ENCODE measurements at regions not wholly inside any gene's neighbourhood (a gene's known extent, or its start where the extent isn't known, plus 50 kb on each side); places are given as distances from the start of the nearest gene placed in this dataset.

DNA sequence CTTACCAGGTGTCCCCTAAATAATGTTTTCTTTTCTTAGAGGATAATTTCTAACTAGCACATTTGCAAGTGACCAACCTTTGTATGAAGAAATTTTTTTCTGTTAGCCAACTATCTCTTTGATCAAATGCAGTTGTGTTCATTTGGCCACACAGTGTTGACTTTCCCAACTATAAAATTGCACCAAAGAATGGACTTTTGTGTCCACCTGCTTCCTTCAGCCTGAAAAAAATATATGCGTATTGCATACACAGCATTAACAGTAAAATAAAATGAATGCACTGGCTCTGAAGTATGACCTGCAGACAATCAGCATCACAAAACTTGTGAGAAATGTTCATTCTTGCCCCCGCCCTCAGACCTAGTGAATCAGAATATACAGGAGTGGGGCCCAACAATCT, 342.0 kb downstream of the SEC23A start:
- no peak for DNase-seq

- DNase-seq, result no peak
Measured at GRCh38 chr14:38758661-38759060, 344.4 kb downstream of the SEC23A start.

GRCh38 chr14:38755036-38755435, 348.0 kb downstream of the SEC23A start:
- DNase-seq, result no peak

GRCh38 chr14:38752750-38753149, 350.3 kb downstream of the SEC23A start:
- no peak for DNase-seq

DNA sequence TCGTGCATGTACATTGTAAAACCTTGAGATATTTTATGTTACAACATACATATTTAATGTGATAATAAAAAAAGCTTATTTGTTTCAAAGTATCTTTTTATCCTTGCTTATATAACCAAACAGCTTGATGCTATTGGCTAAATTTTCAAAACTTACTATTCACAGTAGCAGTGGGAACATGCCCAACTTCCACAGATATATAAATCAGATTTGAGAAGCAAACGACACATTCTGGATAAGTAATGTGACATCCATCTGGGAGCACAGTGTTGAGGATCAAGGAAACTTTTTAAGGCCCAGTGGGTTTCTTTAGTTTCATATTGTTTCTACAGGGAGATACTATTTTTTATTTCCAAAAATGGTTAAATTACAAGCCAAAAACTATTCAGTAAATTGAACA, 350.7 kb downstream of the SEC23A start:
- DNase-seq, result no peak

- no peak for DNase-seq
Measured at GRCh38 chr14:38751459-38751858, 351.6 kb downstream of the SEC23A start.

GRCh38 chr14:38749936-38750335, 353.1 kb downstream of the SEC23A start:
- DNase-seq, result no peak

- no peak for DNase-seq
Measured at GRCh38 chr14:38745861-38746260, 357.2 kb downstream of the SEC23A start.

DNA sequence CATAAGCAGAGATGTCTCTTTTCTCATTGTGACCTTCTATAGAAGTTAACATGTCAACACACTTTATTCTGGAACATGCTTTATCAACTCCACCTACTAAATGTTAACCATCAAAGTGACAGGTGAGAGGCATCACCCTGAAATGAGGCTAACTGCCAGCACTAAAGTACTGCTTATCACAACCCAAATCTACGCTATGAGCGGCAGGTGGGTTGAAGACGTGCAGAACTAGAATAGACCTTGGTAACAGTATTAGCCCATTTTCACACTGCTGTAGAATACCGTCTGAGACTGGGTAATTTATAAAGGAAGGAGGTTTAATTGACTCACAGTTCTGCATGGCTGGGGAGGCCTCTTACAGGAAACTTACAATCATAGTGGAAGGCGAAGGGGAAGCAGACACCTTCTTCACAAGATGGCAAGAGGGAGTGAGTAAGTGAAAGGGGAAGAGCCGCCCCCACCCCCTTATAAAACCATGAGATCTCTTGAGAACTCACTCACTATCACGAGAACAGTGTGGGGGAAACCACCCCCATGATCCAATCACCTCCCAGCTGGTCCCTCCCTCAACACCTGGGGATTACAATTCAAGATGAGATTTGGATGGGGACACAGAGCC, 359.0 kb downstream of the SEC23A start:
- no peak for DNase-seq

GRCh38 chr14:38737686-38738407, 365.2 kb downstream of the SEC23A start:
- no peak for DNase-seq

GRCh38 chr14:38735005-38735404, 368.0 kb downstream of the SEC23A start:
- DNase-seq, result no peak

DNA sequence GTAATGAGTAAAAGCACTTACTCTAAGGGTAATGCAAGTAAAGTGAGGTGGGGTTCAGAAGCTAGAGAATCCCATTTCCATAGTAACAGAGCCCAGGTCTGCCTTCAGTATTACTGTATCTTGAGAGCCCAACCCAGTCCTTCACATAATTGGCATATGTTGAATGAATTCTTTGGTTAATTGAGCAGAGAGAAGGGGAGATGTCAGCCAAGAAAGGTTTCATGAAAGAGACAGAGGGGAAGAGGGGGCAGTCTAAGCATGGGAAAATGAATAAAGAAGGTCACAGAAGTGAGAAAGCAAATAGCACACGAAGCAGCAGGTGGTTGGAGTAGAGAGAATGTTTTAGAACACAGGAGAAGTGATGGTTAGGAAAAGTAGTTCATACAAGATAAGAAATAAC, 371.1 kb downstream of the SEC23A start:
- DNase-seq, result no peak

- DNase-seq, result no peak
Measured at GRCh38 chr14:38730420-38730819, 372.6 kb downstream of the SEC23A start.

DNA sequence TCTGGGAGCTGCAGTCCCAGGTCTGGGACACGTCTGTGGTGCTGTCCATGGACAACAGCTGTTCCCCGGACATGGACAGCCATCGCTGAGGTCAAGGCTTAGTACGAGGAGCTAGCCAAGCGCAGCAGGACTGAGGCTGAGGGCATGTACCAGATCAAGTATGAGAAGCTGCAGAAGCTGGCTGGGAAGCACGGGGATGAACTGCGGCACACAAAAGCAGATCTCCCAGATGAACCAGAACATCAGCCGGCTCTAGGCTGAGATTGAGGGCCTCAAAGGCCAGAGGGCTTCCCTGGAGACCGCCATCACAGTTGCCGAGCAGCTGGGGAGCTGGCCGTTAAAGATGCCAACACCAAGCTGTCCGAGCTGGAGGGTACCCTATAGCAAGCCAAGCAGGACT, 375.3 kb downstream of the SEC23A start:
- DNase-seq, result no peak

DNA sequence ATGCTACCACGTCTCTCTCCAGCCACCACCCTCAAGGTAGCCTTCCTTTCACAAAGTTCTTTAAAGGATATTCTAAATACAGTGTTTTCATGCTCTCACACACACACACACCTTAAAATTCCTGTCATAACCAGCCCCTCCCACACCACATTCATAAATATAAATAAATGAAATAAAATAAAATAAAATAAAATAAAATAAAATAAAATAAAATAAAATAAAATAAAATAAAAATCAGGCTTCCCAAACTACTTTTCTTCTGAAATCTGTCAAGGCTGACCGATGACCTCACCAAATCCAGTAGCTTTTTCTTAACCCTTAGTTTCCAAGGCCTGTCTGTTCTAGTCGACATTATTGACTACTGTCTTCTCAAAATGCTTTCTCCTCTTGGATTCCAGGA, 378.4 kb downstream of the SEC23A start:
- DNase-seq, result no peak

GRCh38 chr14:38723959-38724358, 379.1 kb downstream of the SEC23A start:
- no peak for DNase-seq

DNA sequence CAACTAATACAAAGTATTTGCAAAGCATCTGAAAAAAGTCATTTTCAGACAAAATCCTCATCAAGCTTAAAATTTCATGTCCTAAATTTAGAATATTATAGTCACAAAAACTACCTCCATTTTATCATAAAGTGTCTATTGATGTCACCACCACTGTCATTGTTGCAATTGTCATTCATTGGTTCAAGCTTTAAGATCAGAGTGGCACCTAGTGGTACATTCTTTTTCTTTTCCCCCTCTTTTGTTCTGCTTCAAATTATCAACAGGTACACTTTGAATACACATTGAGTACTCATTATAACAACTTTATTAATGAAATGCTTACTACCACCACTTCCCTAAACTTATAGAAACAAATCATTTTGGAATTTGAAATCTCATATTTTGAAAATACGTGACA, 379.8 kb downstream of the SEC23A start:
- no peak for DNase-seq

GRCh38 chr14:38721822-38722431, 381.1 kb downstream of the SEC23A start:
- DNase-seq, result peak; percentile 11

DNA sequence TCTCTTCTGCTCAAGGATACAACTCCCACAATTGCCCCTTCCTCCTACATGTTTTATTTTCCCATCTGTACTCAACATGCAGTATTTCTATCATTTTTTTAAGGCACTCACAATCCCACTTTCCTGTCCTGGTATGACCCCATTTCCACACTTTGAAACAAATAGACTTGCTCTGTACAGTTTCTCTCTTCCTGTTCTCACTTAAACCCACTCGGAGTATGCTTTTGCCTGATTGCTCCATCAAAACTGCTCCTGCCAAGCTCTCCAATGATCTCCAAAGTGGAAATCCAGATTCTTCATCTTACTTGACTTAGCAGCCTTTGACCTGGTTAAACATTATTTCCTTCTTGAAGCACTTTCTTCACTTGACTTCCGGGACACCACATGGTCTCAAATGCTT, 384.5 kb downstream of the SEC23A start:
- no peak for DNase-seq

DNA sequence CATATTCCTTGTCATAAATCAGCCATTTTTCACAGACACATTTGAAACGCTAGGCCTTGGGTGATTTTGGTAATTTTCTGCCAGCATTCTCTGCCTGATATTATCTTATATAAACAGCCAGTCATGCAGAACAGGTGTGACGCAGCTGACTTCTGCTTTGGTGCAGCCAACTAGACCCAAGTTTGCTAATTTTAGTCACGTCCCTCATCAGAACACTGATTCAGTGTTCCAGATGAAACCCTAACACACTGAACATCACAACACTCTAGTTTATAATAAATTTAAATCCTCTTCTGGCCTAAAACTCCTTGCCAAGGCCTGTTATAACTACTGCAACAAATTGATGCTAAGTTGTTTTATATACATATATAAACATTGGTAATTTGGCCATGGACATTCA, 386.1 kb downstream of the SEC23A start:
- DNase-seq, result no peak

DNA sequence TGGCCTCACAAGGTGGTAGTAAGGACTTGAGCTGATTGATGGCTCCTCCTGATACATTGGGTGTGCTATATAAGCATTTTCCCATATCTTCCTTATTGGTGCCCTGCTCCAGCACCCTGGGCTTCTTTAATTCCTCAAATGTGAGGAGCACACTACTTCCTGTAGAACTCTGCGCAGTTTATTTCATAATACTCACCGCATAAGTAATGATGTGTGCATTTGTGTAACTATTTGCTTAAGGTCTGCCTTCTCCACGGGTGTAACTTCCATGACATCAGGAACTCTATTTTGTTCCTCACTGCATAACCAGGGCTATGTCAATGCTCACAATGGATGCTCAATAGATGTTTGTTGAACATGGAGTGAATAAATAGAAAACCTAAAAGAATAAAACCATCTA, 392.2 kb downstream of the SEC23A start:
- no peak for DNase-seq

DNA sequence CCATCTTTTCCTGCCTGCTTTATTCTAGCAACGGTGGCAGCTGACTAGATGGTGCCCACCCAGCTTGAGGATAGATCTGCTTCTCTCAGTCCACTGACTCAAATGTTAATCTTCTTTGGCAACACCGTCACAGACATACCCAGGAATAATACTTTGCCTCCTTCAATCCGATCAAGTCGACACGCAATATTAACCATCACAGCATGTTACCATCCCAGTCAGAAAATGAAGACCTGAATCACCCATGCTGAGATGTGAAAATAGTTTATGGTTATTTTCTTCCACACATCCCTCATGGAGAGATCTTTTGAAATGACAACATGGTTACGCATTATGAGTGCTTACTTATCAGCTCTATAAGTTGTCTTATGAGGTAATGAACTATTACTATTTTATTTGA, 392.8 kb downstream of the SEC23A start:
- DNase-seq, result no peak

DNA sequence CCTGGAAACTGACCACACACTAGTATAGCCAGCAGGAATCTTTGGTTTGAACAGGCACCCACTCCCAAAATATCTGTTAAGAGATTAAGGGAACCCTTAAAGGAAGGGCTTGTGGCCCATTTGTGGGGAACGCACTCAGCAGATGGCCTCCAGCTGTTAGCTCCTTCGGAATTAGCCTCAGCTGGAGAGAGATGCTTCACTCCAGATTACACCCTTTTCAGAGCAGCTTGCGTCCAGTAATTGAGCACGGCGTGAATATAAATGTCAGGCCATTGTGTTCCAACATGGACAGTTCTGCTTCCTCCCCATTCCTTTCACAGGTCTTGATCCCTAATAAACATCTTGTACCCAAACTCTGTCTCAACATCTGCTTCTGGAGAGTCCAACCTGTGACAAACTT, 397.8 kb downstream of the SEC23A start:
- no peak for DNase-seq

DNA sequence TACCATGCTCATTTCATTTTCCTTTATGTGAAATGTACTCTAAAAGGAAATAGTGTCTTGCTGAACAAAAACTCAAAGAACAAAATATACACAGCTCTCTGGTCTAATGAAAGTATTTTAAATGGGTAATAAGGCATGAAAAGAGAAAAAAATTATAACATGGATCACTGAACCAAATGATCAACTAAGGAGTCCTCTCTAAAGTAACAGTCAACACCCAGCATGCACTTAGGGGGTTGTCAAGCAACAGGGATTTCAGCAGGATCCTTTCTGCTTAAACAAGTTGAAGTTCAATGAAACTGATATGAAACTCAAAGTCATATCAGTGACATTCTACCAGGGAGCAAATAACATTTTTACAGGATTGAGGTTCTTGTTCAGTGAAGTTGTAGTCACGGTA, 398.8 kb downstream of the SEC23A start:
- no peak for DNase-seq

DNA sequence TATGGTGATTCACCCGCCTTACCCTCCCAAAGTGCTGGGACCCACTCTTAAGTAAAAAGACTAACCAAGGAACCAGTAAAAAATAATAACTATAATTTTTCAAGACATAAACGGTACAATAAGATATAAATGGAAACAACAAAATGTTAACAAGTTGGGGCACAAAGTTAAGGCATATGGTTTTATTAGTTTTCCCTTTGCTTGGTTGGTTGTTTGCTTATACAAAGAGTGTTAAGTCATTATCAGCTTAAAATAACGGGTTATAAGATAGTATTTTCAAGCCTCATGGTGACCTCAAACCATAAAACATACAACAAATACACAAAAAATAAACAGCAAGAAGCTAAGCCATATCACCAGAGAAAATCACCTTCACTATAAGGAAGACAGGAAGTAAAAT, 406.1 kb downstream of the SEC23A start:
- DNase-seq, result no peak
